NCI-H1930 (cell line): ENCODE measurements at regions not wholly inside any gene's neighbourhood (a gene's known extent, or its start where the extent isn't known, plus 50 kb on each side); places are given as distances from the start of the nearest gene placed in this dataset.
"Not testable (repeated sequence)": the region's sequence is repeated elsewhere in the genome, so short reads cannot be mapped to it uniquely, and the experiment has no call there.

ENCODE experiments used
- DNase-seq, 2 experiments: peaks; one replicate each; lab custom pipeline; 2025; lab: John Stamatoyannopoulos, UW

GRCh38 chr7:79624336-79624735 lies 170.9 kb upstream of the MAGI2 start:
- DNase-seq = no peak

DNA sequence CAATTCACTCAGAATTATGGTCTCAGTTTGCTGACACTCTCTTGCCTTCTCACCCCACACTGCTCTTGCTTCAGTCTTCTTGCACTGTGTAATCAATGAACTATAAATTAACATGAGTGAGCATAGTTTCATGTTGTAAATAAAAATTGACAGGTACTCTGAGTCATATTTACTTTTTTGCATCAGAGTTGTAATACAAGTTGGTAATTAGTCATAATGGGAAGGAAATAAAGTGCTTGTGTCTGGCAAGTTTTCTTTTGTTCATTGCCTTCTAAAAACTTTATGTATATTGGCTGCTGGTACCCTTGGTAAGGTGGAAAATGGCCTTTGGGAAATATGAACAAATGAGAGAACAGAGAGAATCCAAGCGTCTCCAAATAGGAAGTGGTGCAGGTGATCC lies 169.3 kb upstream of the MAGI2 start:
- no peak for DNase-seq

DNA sequence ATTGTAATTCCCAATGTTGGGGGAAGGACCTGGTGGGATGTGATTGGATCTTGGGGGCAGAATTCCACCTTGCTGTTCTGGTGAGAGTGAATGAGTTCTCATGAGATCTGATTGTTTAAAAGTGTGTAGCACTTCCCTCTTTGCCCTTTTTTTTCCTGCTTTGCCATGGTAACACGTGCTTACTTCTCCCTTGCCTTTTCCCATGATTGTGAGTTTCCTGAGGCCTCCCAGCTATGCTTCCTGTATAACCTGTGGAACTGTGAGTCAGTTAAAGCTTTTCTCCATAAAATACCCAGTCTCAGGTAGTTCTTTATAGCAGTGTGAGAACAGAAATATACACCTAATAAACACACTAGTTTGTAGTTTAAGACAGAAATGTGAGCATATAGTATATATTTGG lies 166.8 kb upstream of the MAGI2 start:
- DNase-seq = no peak

DNA sequence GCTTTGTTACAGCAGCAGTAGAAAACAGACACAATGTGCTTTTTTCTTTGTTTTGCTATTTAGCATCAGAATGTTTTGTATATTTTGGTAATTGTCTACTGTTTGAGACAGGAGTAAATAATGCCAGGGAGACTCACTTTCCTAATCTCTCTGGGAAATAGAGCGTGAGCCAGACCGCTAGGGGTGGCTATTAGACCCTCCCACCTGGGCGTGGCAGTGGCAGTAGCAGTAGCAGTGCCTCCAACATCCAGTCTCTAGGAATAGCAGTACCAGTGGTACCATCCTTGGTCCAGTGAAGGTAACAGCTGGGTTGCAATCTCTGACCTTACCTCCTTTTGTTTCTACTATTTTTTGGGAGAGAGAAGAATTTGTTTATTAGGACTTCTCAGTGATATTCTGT lies 165.7 kb upstream of the MAGI2 start:
- no peak for DNase-seq

DNA sequence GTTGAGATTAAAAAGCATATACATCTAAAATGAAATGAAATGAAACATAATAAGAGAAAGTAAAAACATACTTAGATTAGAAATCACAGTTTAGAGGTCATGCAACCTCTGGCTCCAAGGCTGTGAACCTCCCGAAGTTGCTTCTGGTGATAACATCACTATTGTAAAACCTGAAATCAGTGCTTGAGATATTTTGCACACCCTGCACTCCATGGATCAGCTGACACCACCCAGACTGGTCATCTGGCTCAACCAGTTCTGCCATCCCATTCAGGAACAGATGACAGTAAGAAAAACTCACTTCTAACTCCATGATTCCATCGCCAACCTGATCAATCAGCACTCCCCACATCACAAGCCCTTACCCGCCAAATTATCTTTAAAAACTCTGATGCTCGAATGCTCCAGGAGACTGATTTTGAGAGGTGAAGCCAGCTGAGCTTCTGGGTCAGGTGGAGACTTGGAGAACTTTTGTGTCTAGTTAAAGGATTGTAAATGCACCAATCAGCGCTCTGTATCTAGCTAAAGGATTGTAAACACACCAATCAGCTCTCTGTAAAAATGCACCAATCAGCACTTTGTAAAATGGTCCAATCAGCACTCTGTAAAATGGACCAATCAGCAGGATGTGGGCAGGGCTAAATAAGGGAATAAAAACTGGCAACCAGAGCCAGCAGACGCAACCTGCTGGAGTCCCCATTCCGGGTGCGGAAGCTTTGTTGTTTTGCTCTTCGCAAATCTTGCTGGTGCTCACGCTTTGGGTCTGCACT lies 162.6 kb upstream of the MAGI2 start:
- DNase-seq = no peak

GRCh38 chr7:79615466-79615865 lies 162.0 kb upstream of the MAGI2 start:
- no peak for DNase-seq

- DNase-seq = no peak
These were observed 159.4 kb upstream of the MAGI2 start for GRCh38 chr7:79612903-79613302.

- no peak for DNase-seq
These were observed 158.6 kb upstream of the MAGI2 start for GRCh38 chr7:79612022-79612421.

DNA sequence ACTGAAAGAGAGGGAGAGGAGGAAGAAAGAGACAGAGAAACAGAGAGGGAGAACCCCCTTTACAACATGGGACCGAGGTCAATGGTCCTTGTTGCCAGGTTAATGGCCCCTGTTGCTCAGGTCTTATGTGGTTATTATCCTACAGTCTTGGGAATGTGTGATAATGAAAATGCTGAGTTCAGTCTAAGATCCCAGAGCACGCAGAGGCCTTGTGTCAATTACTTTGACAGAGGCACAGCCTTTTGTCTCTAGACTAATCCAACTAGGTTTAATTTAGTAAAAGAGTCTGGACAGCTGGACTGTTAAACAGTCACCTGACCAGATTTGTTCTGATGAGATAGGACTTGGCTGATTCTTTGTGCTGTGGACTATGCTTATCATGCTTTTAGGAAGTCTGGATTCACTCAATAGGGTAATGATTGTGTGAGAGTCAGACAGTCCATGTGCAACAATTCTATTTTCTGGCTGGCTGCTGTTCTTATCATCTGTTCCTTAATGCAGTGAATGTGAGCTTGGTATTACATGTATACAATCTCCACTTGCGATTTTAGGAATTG lies 157.4 kb upstream of the MAGI2 start:
- DNase-seq = no peak

DNA sequence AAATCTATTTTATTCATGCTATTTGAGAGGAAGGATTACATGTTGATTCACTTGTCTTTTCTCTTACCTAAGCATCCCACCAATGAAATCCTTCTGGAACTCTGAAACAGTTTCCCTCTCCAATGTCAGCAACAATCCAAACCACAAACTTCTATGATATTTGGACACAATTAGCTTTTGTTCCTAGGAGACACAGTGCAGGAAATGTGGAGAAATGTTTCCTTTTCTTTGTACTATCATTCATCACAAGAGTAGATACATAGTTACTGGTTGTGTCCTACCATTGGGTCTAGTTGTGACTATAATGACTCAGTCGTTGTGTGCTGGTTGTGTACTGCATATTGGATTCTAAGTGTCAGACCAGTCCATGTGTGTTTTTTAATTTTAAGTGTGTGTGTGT lies 156.8 kb upstream of the MAGI2 start:
- DNase-seq = no peak

DNA sequence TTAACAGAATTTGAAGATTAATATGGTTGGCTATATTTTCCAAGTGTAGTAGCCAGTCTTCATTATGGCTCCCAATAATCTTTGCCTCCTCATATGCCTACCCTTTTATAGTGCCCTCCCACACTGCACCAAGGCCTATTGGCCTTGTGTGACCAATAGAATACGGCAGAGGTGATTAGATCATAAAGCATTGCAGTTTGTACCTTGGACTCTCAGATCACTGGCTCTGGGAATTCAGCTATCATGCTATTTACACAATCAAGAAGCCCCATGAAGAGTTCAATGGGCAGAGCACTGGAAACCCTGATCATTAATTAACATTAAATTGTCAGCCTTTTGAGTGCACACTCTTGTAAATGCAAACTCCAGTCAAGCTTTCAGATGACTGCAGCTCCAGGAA lies 154.5 kb upstream of the MAGI2 start:
- DNase-seq = no peak

GRCh38 chr7:79604841-79605240 lies 151.4 kb upstream of the MAGI2 start:
- DNase-seq = no peak

DNA sequence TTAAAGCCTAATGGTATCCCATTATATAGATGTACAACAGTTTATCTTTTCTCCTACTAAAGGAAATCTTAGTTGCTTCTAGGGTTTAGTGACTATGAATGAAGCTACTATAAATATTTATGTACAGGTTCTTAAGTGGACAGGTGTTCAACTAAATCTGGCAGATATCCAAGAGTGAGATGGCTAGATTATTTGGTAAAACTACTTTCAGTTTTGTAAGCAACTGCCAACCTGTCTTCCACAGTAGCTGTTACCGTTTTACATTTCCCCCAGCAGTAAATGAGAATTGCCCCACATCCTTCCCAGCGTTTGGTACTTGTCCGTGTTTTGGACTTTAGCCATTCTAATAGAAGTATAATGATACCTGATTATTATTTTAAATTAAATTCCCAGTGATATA lies 144.9 kb upstream of the MAGI2 start:
- no peak for DNase-seq

DNA sequence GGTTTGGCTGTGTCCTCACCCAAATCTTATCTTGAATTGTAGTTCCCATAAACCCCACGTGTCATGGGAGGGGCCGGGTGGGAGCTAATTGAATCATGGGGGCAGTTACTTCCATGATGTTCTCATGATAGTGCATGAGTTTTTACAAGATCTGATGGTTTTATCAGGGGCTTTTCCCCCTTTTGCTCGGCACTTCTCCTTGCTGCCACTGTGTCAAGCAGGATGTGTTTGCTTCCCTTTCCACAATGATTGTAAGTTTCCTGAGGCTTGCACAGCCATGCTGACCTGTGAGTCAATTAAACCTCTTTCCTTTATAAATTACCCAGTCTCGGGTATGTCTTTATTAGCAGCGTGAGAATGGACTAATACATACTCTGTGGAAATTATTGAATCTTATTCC lies 141.2 kb upstream of the MAGI2 start:
- DNase-seq = not testable (repeated sequence)

GRCh38 chr7:79593866-79594301 lies 140.4 kb upstream of the MAGI2 start:
- peak; percentile 60 to 68 for DNase-seq

DNA sequence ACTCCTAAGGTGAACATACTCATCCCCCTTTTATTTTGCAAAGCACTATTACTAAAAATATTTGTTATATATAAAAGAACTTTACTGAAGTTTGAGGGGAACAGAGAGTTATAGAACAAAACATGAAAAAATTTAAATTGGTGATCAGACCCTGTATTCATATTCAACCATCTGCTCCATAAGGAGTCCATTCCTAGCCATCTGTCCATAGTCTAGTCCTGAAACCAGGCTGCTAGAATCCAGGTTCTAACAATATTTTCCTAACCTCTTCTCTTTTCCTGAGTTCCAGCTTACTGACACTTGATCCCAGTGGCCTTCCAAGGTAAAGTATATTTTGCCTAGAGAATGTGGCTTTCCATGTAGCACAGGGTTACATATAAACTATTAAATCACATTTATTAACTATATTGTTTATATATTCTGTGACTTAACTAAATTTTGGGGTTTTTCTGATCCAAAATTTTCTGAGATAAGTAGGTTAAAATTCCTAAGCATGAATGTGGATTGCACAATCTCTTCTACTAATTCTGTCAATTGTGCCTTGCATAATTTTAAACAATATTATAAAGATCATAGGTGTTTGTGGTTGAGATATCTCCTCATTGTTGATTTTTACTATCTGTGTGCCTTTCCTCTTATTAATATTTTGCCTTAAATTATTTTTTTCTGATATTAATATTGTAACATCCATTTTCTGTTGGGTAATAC lies 137.6 kb upstream of the MAGI2 start:
- DNase-seq = no peak

DNA sequence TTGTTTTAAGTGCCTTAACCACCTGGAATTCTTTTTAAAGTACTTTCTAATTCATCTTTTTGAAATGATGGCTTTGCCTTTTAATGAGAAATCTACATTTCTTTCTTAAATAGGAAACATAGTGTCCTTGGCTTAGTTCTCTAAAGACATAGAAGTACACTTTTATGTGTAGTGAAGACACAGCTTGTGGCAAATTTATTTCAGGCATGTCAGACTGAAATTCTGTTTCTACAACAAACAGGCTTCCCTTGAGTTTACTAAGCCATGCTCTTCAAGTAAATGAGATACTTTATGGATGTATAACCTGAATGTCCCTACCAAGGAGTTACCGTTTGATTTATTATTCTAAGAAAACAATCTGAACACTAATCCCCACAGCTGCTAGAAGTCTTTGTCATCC lies 136.9 kb upstream of the MAGI2 start:
- no peak for DNase-seq

DNA sequence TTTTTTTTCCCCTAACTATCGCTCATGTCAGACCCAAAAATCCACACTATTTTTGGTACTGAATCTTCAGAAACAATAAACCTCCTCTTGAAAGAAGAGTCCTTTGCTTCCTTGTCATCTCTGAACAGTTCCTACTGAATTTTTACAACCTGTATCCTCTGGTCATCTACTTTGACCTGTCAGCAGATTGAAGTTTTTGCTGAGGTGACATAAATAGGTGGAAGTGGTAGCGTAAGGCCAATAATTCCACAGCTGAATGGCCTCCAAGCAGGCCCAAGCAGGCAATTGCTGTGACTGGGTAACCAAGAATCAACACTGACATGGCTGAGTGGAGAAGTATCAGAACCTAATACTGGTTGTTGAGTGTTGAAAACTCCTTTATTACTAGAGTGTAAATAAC lies 117.4 kb upstream of the MAGI2 start:
- DNase-seq = no peak

- no peak for DNase-seq
These were observed 110.5 kb upstream of the MAGI2 start for GRCh38 chr7:79563821-79564522.

DNA sequence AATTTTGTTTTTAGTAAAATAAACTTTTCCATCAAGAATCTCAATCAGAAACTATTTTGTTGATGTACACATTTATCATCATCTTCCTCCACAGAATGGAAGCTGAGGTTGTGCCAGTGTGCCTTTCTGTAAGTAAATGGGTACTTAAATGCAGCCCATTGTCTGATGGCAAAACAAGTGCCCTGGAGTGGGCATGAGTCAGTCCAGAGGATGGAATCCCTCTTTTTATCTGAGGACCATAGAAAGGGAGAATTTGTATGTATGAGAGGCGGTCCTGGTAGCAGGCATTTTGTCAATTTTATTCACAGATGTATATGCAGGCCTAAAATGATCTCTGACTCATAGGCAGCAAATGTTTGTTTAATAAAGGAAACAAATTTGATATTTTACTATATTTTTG lies 102.1 kb upstream of the MAGI2 start:
- DNase-seq = no peak

GRCh38 chr7:79553811-79554555 lies 100.5 kb upstream of the MAGI2 start:
- no peak for DNase-seq

DNA sequence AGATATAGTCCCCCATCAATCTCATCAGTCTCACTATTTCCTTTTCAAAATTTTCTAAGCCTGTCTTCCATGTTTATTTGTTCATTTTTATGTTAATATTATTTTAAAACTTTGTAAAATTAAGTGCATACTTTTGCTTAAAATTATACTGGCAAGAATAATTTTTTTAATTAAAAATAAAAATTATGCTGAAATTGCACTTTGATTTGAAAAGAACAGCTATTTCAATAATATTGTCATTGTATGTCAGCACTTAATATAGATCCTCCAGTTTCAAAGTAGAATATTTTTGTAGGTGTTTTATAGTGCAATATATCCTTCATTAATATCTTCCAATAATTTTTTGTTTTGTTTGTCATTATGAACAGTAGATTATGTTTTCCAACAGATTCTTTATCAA lies 99.0 kb upstream of the MAGI2 start:
- no peak for DNase-seq
